Glutamatergic neuron (in vitro differentiated cells): ENCODE measurements at regions not wholly inside any gene's neighbourhood (a gene's known extent, or its start where the extent isn't known, plus 50 kb on each side); places are given as distances from the start of the nearest gene placed in this dataset.
A peak's percentile ranks its signal among the peaks of the same experiment; 100 is the strongest.

Experiments
- DNase-seq: peaks from one replicate; pipeline ENCODE4 v3.0.0; 2022
- H3K27ac Mint-ChIP-seq: one replicate; pipeline ENCODE4 v1.8.0; 2020; ENCODE audit warnings: mild to moderate bottlenecking, mixed read lengths, inconsistent platforms; ENCODE audit not compliant: unreplicated experiment
- H3K27me3 Mint-ChIP-seq: one replicate; pipeline ENCODE4 v1.8.0; 2020; ENCODE audit warnings: mild to moderate bottlenecking, moderate library complexity, mixed read lengths, inconsistent platforms; ENCODE audit not compliant: unreplicated experiment
- H3K36me3 Mint-ChIP-seq: one replicate; pipeline ENCODE4 v1.8.0; 2020; ENCODE audit warnings: mild to moderate bottlenecking, mixed read lengths, inconsistent platforms; ENCODE audit not compliant: unreplicated experiment
- H3K4me1 Mint-ChIP-seq: one replicate; pipeline ENCODE4 v1.8.0; 2020; ENCODE audit warnings: mild to moderate bottlenecking, low read depth, mixed read lengths, inconsistent platforms; ENCODE audit not compliant: unreplicated experiment
- H3K4me3 Mint-ChIP-seq: one replicate; pipeline ENCODE4 v1.8.0; 2020; ENCODE audit warnings: mild to moderate bottlenecking, mixed read lengths, inconsistent platforms; ENCODE audit not compliant: unreplicated experiment
- H3K9me3 Mint-ChIP-seq: one replicate; pipeline ENCODE4 v1.8.0; 2020; ENCODE audit warnings: mild to moderate bottlenecking, moderate library complexity, mixed read lengths, inconsistent platforms; ENCODE audit not compliant: unreplicated experiment
- TF ChIP-seq, protein P1 (sequence below): fragments of 200-600 bp; sonication (generic); IDR thresholded peaks from one replicate; pipeline ENCODE4 v1.5.0; 2021; ENCODE audit not compliant: partially characterized antibody, unreplicated experiment

DNA sequence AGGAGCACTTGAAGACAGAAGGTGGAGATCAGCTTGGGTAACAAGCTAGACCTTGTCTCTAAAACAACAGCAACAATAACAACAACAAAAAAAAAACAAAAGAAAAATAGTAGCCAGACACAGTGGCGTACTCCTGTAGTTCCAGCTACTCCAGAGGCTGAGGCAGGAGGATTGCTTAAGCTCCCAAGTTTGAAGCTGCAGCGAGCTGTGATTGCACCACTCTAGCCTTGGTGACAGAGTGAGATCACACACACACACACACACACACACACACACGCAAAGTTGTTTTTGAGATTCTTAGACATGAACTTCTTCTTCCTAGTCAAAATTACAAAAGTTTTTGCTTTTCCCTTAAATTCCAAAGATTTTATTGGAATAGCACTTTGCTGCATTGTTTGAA is 93.0 kb upstream of the IGSF10 start:
- H3K9me3 Mint-ChIP-seq, result peaks cover 2% of the 10 kb centered on the region
- H3K4me1 Mint-ChIP-seq, result peaks cover 3% of the 10 kb centered on the region
- DNase-seq, result no peak
- TF ChIP-seq, protein P1, sequence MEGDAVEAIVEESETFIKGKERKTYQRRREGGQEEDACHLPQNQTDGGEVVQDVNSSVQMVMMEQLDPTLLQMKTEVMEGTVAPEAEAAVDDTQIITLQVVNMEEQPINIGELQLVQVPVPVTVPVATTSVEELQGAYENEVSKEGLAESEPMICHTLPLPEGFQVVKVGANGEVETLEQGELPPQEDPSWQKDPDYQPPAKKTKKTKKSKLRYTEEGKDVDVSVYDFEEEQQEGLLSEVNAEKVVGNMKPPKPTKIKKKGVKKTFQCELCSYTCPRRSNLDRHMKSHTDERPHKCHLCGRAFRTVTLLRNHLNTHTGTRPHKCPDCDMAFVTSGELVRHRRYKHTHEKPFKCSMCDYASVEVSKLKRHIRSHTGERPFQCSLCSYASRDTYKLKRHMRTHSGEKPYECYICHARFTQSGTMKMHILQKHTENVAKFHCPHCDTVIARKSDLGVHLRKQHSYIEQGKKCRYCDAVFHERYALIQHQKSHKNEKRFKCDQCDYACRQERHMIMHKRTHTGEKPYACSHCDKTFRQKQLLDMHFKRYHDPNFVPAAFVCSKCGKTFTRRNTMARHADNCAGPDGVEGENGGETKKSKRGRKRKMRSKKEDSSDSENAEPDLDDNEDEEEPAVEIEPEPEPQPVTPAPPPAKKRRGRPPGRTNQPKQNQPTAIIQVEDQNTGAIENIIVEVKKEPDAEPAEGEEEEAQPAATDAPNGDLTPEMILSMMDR, result no peak
- H3K27ac Mint-ChIP-seq, result no peak overlapping the region
- H3K27me3 Mint-ChIP-seq, result no peaks in the 10 kb centered on the region
- no peak overlapping the region for H3K4me3 Mint-ChIP-seq
- H3K36me3 Mint-ChIP-seq, result no peaks in the 10 kb centered on the region

DNA sequence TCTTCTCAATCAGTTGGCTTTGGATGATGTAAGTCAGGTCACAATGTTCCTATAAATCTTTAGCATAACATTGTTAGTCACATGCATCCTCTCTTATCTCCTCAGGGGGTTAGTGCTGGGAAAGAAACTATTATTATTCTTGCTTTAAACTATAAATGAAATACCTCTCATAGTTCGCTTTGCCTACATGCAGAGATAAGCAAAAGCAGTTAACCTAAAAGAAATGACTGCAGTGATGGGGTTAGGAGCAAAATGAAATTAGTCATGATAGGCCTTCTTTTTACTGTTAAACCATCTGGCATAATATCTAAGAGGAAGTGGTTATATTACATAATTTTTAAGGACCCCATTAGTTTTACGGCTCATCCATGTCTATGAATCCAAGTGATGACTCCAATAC is 91.7 kb upstream of the IGSF10 start:
- Mint-ChIP-seq H3K27me3 (no peaks in the 10 kb centered on the region), H3K27ac (no peak overlapping the region), H3K9me3 (peaks cover 2% of the 10 kb centered on the region), H3K4me3 (no peak overlapping the region), H3K4me1 (peaks cover 8% of the 10 kb centered on the region), H3K36me3 (no peaks in the 10 kb centered on the region)
- DNase-seq, result no peak
- TF ChIP-seq, protein P1, result no peak

DNA sequence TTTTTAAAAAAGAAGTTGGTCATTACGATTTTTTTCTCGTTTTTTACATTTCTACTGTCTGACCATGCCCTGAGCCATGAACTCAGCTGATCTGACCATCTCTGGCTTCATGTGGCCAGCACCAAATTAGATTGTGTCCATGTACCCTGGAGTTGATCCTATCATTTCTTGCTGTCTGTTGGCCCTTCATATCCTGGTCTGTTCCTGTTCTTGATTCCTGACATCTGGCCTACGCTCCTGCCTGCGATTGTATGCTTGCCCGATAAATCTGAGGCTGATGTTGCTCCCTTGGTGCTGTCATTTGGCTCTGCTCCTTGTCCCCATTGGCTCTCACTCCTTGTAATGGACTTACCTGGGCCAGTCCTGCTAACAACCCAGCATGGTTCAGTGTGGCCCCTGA is 89.8 kb upstream of the IGSF10 start:
- no peak overlapping the region for H3K4me3 Mint-ChIP-seq
- no peaks in the 10 kb centered on the region for H3K9me3 Mint-ChIP-seq
- no peak for DNase-seq
- H3K27me3 Mint-ChIP-seq, result no peaks in the 10 kb centered on the region
- peaks cover 8% of the 10 kb centered on the region for H3K4me1 Mint-ChIP-seq
- H3K27ac Mint-ChIP-seq, result peak overlapping the region; percentile 31
- TF ChIP-seq, protein P1, result no peak
- H3K36me3 Mint-ChIP-seq, result no peaks in the 10 kb centered on the region

DNA sequence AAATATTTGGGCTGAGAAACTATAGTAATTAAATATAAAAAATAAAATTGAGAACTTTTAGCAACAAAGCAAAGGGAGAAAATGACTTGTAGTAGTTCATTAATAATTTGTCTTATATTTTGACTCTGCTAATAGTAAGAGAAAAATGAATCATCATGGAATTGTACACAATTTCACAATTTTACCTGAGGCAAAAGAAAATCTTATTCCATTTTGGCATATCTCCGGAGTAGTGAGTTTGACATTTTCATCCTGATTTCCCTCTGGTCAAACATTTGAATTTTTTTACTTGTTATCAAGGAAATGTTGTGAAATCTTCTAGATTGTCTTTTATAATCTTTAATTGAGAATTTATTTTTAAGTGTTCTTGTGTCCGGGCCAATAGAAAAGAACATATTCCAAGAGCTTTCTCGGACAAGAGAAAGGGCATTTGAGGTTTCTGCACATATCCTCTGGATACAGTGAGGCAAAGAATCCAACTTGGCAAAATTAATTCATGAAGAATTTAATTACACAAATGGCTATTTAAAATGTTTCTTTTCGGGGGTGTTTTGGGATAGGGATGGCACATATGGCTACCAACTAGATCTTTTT is 89.3 kb upstream of the IGSF10 start:
- H3K27ac Mint-ChIP-seq, result no peak overlapping the region
- H3K36me3 Mint-ChIP-seq, result no peaks in the 10 kb centered on the region
- no peaks in the 10 kb centered on the region for H3K27me3 Mint-ChIP-seq
- H3K4me3 Mint-ChIP-seq, result no peak overlapping the region
- no peaks in the 10 kb centered on the region for H3K9me3 Mint-ChIP-seq
- H3K4me1 Mint-ChIP-seq, result peaks cover 8% of the 10 kb centered on the region
- DNase-seq, result no peak
- TF ChIP-seq, protein P1, result no peak

DNA sequence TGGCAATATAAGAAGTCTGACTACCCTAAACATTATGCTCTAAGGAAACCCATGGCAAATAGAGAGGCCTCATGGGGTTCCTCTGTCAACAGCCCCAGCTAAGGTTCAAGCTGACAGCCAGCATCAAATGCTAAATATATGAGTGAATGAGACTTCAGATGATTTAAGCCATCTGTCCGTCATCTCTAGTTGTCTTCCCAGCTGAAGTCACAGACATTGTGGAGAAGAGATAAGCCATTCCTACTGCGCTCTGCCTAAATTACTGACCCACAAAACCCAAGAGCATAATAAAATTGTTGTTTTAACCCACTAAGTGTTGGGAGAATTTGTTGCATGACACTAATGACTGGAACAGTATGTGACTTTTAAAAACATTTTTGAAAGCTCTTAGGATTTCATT is 87.3 kb upstream of the IGSF10 start:
- TF ChIP-seq, protein P1, result no peak
- no peaks in the 10 kb centered on the region for H3K9me3 Mint-ChIP-seq
- H3K27me3 Mint-ChIP-seq, result no peaks in the 10 kb centered on the region
- no peak overlapping the region for H3K27ac Mint-ChIP-seq
- H3K4me1 Mint-ChIP-seq, result peaks cover 8% of the 10 kb centered on the region
- no peak overlapping the region for H3K4me3 Mint-ChIP-seq
- H3K36me3 Mint-ChIP-seq, result no peaks in the 10 kb centered on the region
- no peak for DNase-seq
